ENCODE measurements at regions not wholly inside any gene's neighbourhood (a gene's known extent, or its start where the extent isn't known, plus 50 kb on each side); places are given as distances from the start of the nearest gene placed in this dataset.

DNA sequence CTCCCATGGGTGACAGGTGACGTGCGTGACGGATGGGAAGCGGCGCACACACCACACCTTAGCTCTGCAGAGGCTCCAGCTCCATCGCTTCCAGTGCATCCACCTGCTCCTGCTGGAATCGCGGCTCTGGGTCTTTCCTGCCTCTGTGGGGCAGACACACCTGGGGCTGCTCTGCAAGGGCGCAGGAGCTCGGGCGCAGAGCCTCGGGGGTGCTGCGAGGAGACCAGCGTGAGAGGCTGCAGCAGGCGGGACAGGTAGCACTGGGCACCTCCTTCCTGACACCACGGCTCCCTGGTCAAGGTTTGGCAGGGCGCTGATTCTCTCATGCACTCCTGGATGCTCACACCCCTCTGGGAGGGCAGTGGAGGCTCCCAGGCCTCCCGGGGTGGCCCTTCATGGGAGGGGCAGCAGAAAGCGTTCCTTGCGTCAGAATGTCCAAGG is 1494.3 kb downstream of the BRD1 start:
- intact Hi-C loops (cut with DNase I): no loop called here
- Histone ChIP-seq H3K27ac (no peak overlapping the region), H3K36me3 (no peaks in the 10 kb centered on the region), H3K27me3 (peaks cover 0 to 6% of the 10 kb centered on the region in 2 donors), H3K4me1 (no peaks in the 10 kb centered on the region), H3K9me3 (peaks cover 0 to 16% of the 10 kb centered on the region in 2 donors), H3K4me3 (no peak overlapping the region)
- TF ChIP-seq, protein P1, sequence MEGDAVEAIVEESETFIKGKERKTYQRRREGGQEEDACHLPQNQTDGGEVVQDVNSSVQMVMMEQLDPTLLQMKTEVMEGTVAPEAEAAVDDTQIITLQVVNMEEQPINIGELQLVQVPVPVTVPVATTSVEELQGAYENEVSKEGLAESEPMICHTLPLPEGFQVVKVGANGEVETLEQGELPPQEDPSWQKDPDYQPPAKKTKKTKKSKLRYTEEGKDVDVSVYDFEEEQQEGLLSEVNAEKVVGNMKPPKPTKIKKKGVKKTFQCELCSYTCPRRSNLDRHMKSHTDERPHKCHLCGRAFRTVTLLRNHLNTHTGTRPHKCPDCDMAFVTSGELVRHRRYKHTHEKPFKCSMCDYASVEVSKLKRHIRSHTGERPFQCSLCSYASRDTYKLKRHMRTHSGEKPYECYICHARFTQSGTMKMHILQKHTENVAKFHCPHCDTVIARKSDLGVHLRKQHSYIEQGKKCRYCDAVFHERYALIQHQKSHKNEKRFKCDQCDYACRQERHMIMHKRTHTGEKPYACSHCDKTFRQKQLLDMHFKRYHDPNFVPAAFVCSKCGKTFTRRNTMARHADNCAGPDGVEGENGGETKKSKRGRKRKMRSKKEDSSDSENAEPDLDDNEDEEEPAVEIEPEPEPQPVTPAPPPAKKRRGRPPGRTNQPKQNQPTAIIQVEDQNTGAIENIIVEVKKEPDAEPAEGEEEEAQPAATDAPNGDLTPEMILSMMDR (IDR thresholded peaks at IDR 0.05): no peak
- no peak for DNase-seq
- no peak for ATAC-seq

DNA sequence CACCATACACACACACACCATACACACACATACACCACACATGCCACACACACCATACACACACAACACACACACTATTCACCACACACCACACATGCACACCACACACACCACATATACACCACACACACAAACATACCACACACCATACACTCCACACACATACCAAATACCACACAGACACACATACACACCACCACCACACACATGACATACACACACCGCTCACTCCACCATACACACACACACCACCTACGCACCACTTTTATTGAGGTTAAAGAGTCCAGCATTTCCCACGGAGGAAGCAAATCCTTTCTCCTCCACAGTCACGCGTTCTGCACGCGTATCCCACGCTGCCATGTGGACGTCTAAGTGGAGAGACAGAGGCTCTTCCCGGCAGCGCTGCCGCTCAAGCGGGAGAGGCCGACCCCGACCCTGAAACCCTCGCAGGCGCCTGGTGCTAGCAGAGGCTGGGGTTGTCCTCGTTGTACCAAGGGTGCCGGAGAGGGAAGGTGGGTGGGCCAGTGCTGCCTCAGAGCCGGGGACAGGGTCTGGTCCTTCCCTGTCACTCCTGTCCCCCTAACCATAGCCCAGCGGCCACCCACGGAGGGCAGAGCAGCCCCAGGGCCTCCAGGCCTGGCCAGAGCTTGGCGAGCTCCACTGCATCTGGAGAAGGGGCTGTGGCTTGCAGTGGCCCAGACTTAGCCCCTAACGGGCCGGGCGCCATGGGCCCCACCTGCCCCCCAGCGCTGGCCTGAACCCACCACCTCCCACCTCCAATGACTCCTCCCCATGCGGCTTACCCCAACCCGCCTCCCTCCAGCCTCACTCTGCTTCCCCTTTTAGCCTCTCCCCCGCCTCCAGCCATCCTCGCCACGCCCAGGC is 1495.0 kb downstream of the BRD1 start:
- Histone ChIP-seq H3K4me1 (no peaks in the 10 kb centered on the region), H3K27me3 (peaks cover 0 to 4% of the 10 kb centered on the region in 2 donors), H3K36me3 (no peaks in the 10 kb centered on the region), H3K27ac (no peak overlapping the region), H3K9me3 (peaks cover 0 to 19% of the 10 kb centered on the region in 2 donors), H3K4me3 (no peak overlapping the region)
- DNase-seq (no peak), ATAC-seq (no peak)
- intact Hi-C loops (cut with DNase I): no loop called here
- TF ChIP-seq, protein P1 (IDR thresholded peaks at IDR 0.05): no peak

DNA sequence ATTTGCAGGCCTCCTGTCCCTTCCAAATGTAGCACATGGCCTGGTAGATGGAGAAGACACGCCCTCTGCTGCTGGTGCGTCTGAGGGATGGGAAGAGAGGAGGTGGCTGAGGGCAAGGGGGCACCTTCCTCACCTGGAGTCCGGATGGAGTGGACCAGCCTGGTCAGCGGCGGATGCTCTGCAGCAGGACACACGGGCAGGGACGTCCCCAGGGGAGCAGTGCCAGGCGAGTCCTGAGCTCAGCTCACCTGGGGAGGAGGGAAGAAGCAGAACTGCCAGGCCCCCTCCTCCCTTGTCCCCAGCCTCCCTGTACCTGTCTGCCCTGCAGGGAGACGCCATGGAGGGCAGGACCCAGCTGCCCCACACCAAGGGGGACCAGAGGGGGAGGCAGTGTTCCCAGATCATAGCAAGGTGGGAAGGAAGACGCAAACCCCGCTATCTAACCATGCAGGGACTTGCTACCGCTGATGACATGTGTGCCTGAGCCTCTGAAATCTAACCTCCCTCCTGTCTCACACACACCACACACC is 1495.9 kb downstream of the BRD1 start:
- DNase-seq (no peak), ATAC-seq (no peak)
- TF ChIP-seq, protein P1 (IDR thresholded peaks at IDR 0.05): no peak
- no peak overlapping the region for H3K4me3 ChIP-seq
- H3K27me3 ChIP-seq: peaks cover 0 to 4% of the 10 kb centered on the region in 2 donors
- no peak overlapping the region for H3K27ac ChIP-seq
- H3K36me3 ChIP-seq: no peaks in the 10 kb centered on the region
- peaks cover 0 to 20% of the 10 kb centered on the region in 2 donors for H3K9me3 ChIP-seq
- intact Hi-C loops (cut with DNase I): no loop called here
- H3K4me1 ChIP-seq: no peaks in the 10 kb centered on the region

DNA sequence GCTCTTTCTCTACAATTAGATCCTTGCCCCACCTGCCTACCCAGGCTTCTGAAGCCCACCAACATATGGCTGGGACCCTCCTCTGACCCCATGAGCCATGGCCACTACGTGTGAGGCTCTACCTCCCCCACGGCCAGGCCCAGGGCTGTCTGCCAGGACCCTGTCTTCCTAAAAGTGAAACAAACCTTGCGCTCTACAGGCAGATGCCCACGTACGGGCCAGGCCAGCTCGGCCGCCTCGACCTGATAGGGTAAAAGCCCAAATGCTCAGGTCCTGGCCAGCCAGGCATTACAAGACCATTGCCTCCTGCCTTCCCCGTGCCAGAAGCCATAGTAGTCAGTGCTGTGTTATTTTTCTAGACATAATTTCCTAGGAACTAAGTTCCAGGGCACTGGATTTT is 1496.4 kb downstream of the BRD1 start:
- Histone ChIP-seq H3K9me3 (peaks cover 0 to 20% of the 10 kb centered on the region in 2 donors), H3K4me1 (no peaks in the 10 kb centered on the region), H3K36me3 (no peaks in the 10 kb centered on the region), H3K27ac (no peak overlapping the region), H3K27me3 (peaks cover 0 to 4% of the 10 kb centered on the region in 2 donors), H3K4me3 (no peak overlapping the region)
- ATAC-seq: no peak
- TF ChIP-seq, protein P1 (IDR thresholded peaks at IDR 0.05): no peak
- intact Hi-C loops (cut with DNase I): no loop called here
- no peak for DNase-seq

DNA sequence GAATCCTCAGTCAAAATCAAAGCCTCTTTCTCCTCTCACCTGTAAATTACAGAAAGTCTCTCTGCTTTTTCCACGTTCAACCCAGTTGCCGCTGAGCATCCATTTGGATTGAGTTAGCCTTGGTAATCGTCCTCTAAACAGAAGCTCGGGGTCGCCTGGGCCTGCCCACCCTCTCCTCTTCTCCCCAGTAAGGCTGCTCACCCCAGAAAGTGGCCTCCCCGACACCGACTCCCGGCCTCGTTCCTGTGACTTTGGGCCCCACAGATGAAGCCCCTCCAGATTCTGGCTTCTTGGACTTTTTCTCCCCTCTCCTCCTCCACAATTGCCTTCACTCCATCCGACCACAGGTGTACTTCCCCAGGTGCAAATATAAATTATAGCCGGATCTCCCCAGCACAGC is 1500.0 kb downstream of the BRD1 start:
- no peaks in the 10 kb centered on the region for H3K36me3 ChIP-seq
- DNase-seq: peak in 1 of 4 donors; percentile 41
- no peak overlapping the region for H3K4me3 ChIP-seq
- no peak overlapping the region for H3K27ac ChIP-seq
- TF ChIP-seq, protein P1 (IDR thresholded peaks at IDR 0.05): no peak
- H3K9me3 ChIP-seq: peaks cover 0 to 28% of the 10 kb centered on the region in 2 donors
- no peak for ATAC-seq
- intact Hi-C loops (cut with DNase I): no loop called here
- peaks cover 0 to 1% of the 10 kb centered on the region in 2 donors for H3K27me3 ChIP-seq
- no peaks in the 10 kb centered on the region for H3K4me1 ChIP-seq

Measured in left lung (tissue), 4 donors.